Stimulated activated naive B cell treated with anti-CD40 and anti-IgM and Interleukin-4, amounts not matched to agents 10 μg/mL and 1 μg/mL and 100 μg/mL, for 72 hours (primary cell): ENCODE measurements at regions not wholly inside any gene's neighbourhood (a gene's known extent, or its start where the extent isn't known, plus 50 kb on each side); places are given as distances from the start of the nearest gene placed in this dataset.
"Not testable (repeated sequence)": the region's sequence is repeated elsewhere in the genome, so short reads cannot be mapped to it uniquely, and the experiment has no call there.

Source experiments
- ATAC-seq, 2 donors: fragments of 150-1000 bp; cut with Tn5 transposase; replicated peaks; 2 replicates each; pipeline ENCODE4 v1.10.0; 2021; ENCODE audit warnings: moderate library complexity in 1 of 2
- DNase-seq: peaks from one replicate; pipeline ENCODE4 v3.0.0; 2021
- H3K27ac Mint-ChIP-seq: one replicate; pipeline ENCODE4 v1.8.0; 2022; ENCODE audit warnings: mild to moderate bottlenecking, mixed read lengths
- H3K27me3 Mint-ChIP-seq, 2 donors: one replicate each; pipeline ENCODE4 v1.8.0; 2022; ENCODE audit warnings: mixed read lengths in 2 of 2
- H3K36me3 Mint-ChIP-seq, 2 donors: one replicate each; pipeline ENCODE4 v1.8.0; 2022; ENCODE audit warnings: mixed read lengths in 2 of 2, mild to moderate bottlenecking in 1 of 2
- H3K4me1 Mint-ChIP-seq, 2 donors: one replicate each; pipeline ENCODE4 v1.8.0; 2022; ENCODE audit warnings: mixed read lengths in 2 of 2, mild to moderate bottlenecking in 1 of 2
- H3K4me3 Mint-ChIP-seq, 2 donors: one replicate each; pipeline ENCODE4 v1.8.0; 2022; ENCODE audit warnings: mild to moderate bottlenecking in 2 of 2, mixed read lengths in 2 of 2, moderate library complexity in 1 of 2
- H3K9me3 Mint-ChIP-seq, 2 donors: one replicate each; pipeline ENCODE4 v1.8.0; 2022; ENCODE audit warnings: mixed read lengths in 2 of 2, mild to moderate bottlenecking in 1 of 2

DNA sequence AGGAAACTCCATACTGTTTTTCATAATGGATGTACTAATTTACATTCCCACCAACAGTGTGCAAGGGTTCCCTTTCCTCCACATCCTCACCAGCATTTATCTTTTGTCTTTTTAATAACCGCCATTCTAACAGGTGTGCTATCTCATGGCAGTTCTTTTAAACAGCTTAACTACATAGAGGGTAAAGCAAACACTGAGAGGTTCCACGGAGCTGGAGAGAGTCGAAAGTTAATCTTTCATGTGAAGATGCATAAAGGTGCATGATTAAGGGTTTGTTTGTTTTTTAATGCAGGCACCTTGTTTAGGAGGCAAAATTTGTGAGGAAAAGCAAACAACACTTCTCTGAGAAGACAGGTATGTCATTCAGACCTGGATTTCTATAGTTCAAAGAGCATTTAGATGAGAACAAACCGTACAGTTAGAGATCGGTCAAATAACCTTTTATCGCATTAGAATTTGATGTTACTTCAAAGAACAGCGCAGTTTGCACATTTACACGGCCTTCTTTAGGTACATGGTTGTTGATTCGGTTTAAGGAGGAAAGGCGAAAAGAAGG lies 193.9 kb downstream of the RBM26 start:
- Mint-ChIP-seq H3K9me3 (no peaks in the 10 kb centered on the region), H3K27ac (no peak overlapping the region), H3K4me1 (no peaks in the 10 kb centered on the region), H3K27me3 (peaks cover 10 to 21% of the 10 kb centered on the region in 2 donors), H3K36me3 (no peaks in the 10 kb centered on the region), H3K4me3 (no peak overlapping the region)
- DNase-seq = no peak
- ATAC-seq = no peak

GRCh38 chr13:79211377-79211776 lies 194.7 kb downstream of the RBM26 start:
- DNase-seq (no peak), ATAC-seq (no peak)
- no peaks in the 10 kb centered on the region for H3K9me3 Mint-ChIP-seq
- H3K4me3 Mint-ChIP-seq = no peak overlapping the region
- H3K27me3 Mint-ChIP-seq = peaks cover 5 to 13% of the 10 kb centered on the region in 2 donors
- H3K27ac Mint-ChIP-seq = no peak overlapping the region
- no peaks in the 10 kb centered on the region for H3K36me3 Mint-ChIP-seq
- no peaks in the 10 kb centered on the region for H3K4me1 Mint-ChIP-seq

DNA sequence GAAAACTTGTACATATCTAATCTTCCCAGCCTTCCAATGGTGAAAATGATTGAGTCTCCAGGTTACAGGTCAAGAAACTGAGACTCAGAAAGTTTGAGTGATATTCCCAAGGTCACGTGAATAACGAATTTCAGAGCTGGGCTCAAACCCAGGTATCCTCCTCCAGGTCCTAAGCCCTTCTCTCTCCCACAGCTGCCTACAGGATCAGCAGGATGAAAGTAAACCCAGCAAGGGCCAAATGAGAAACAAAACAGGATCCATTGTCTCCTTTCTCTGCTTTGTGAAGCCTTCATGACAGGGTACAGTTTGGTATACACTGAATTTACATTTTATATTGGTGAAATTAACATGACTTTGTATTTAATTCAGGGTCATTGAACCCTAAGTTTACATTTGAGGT lies 208.1 kb downstream of the RBM26 start:
- Mint-ChIP-seq H3K9me3 (peaks cover 4 to 7% of the 10 kb centered on the region in 2 donors), H3K27me3 (peaks cover 7 to 14% of the 10 kb centered on the region in 2 donors), H3K27ac (no peak overlapping the region), H3K4me3 (no peak overlapping the region), H3K36me3 (peaks cover 0 to 7% of the 10 kb centered on the region in 2 donors), H3K4me1 (peaks cover 24 to 33% of the 10 kb centered on the region in 2 donors)
- no peak for ATAC-seq
- DNase-seq = no peak

DNA sequence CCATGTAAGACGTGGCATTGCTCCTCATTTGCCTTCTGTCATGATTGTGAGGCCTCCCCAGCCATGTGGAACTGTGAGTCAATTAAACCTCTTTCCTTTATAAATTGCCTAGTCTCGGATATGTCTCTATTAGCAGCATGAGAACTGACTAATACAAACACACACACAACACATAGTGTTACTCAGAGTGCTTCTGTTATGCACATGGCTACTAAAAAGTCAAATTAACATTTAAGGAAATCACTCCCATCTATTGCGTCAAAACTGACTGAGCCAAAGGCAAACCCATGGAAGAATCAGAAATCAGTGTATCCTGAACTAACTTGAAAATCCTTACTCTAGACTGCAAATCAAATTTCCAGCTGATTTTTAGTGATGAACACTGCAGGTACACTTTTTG lies 209.2 kb downstream of the RBM26 start:
- Mint-ChIP-seq H3K27ac (no peak overlapping the region), H3K9me3 (peaks cover 4 to 7% of the 10 kb centered on the region in 2 donors), H3K27me3 (peaks cover 7 to 14% of the 10 kb centered on the region in 2 donors), H3K36me3 (peaks cover 0 to 7% of the 10 kb centered on the region in 2 donors), H3K4me3 (no peak overlapping the region), H3K4me1 (peaks cover 32 to 44% of the 10 kb centered on the region in 2 donors)
- DNase-seq (no peak), ATAC-seq (no peak)

DNA sequence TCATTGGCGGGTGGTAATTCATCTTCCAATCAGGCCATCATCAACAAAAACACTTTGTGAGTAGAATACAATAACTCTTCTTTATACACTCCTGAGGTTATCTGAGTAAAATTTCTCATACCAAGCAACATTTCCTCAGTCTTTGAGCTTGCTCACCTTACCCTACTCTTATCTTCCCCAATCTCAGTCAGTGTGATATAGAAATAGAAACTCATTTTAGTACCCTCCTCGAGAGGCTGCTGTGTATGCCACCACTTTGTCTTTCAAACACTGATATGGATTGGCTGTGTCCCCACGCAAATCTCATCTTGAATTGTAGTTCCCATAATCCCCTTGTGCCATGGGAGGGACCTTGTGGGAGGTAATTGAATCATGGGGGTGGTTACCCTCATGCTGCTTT lies 209.7 kb downstream of the RBM26 start:
- ATAC-seq (no peak), DNase-seq (no peak)
- Mint-ChIP-seq H3K36me3 (peaks cover 0 to 7% of the 10 kb centered on the region in 2 donors), H3K9me3 (peaks cover 4 to 7% of the 10 kb centered on the region in 2 donors), H3K4me3 (no peak overlapping the region), H3K27me3 (peaks cover 4 to 9% of the 10 kb centered on the region in 2 donors), H3K4me1 (peaks cover 35 to 49% of the 10 kb centered on the region in 2 donors), H3K27ac (no peak overlapping the region)

DNA sequence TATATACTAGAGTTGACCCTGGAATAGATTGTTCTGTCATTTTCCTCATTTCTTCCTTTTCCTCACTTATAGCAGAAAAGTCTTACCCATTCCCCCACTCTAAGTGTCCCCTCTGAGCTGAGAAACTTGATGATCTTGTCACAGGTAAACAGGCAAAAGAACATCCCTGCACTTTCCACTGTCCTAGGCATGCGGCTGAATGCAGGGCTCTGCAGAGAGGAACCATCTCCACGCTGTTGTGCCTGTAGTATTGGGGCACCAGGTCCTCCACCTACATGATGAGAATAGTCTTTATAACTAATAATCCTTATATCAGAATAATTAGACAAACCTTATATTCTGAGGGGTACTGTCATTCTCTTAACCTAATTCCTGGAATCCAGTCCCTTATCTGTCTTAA lies 211.3 kb downstream of the RBM26 start:
- ATAC-seq (peak; percentile 63), DNase-seq (no peak)
- Mint-ChIP-seq H3K4me1 (peaks cover 40 to 57% of the 10 kb centered on the region in 2 donors), H3K27ac (peak overlapping the region; percentile 77), H3K4me3 (peak overlapping the region; percentile 57 to 81), H3K27me3 (no peaks in the 10 kb centered on the region), H3K36me3 (peaks cover 0 to 7% of the 10 kb centered on the region in 2 donors), H3K9me3 (peaks cover 4 to 7% of the 10 kb centered on the region in 2 donors)

DNA sequence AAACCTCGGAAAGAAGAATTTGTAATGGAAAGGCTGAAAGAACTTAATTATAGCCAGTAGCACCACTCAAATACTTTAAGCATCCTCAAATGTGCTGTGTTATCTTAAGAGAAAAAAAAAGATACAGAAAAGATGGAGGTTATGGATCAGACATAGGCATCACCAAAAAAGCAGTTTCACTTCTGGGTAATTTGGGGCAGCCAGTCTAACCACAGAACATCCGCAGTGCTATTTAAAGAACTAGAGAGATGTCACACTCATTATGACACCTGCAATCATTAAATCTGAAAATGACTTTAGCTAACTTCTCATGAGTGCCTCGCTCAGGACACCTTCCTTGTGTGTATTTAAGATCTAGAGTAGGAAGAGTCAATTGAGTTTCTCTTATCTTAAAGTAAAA lies 211.8 kb downstream of the RBM26 start:
- H3K4me3 Mint-ChIP-seq = peak overlapping the region; percentile 46 to 57
- peaks cover 4 to 7% of the 10 kb centered on the region in 2 donors for H3K9me3 Mint-ChIP-seq
- peaks cover 0 to 7% of the 10 kb centered on the region in 2 donors for H3K36me3 Mint-ChIP-seq
- peak; percentile 96 to 97 for ATAC-seq
- peak; percentile 51 for DNase-seq
- peaks cover 40 to 57% of the 10 kb centered on the region in 2 donors for H3K4me1 Mint-ChIP-seq
- H3K27ac Mint-ChIP-seq = peak overlapping the region; percentile 77
- no peaks in the 10 kb centered on the region for H3K27me3 Mint-ChIP-seq

DNA sequence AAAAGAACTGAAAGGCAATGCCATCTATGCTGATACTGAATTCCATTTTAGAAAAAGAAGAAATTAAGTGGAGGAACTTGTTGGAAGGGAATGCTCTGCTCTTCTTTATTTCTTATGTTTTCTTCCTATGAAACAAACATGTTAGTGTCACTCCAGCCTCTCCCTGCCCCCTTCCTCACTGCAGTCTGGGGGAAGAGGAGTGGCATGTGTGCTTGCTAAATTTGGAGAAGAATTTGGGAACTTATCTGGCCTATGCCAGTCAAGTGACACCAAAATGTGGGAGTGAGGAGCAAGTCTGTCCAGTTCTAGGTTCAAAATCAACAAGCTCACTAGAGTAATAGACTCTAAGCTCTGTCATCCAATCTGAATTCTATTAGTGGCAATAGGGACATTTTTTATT lies 214.6 kb downstream of the RBM26 start:
- ATAC-seq (no peak), DNase-seq (no peak)
- H3K4me3 Mint-ChIP-seq = peak overlapping the region in 1 of 2 donors; percentile 8
- H3K9me3 Mint-ChIP-seq = peaks cover 3% of the 10 kb centered on the region in 2 donors
- H3K4me1 Mint-ChIP-seq = peaks cover 37 to 57% of the 10 kb centered on the region in 2 donors
- peaks cover 0 to 9% of the 10 kb centered on the region in 2 donors for H3K27me3 Mint-ChIP-seq
- H3K36me3 Mint-ChIP-seq = peaks cover 0 to 3% of the 10 kb centered on the region in 2 donors
- no peak overlapping the region for H3K27ac Mint-ChIP-seq

DNA sequence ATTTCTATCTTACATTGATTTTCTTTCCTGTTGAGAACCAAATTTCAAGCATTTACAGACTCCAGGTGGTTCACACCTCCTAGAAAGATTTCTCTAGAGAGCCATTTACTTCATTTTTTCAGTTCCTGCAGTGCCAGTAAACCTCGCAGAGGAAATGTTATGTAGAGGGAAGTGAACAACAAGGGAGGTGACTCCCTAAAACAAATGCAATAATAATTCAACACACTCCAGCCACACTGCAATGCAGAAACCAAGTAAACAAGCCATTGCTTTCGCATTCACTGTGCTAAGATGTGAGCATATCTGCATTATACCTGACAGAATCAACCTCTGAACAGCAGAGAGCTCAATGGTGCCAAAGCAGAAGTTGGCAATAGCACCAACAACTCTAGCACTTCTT lies 215.1 kb downstream of the RBM26 start:
- Mint-ChIP-seq H3K9me3 (peaks cover 0 to 2% of the 10 kb centered on the region in 2 donors), H3K4me1 (peaks cover 32 to 51% of the 10 kb centered on the region in 2 donors), H3K36me3 (no peaks in the 10 kb centered on the region), H3K27me3 (peaks cover 0 to 9% of the 10 kb centered on the region in 2 donors), H3K27ac (no peak overlapping the region), H3K4me3 (no peak overlapping the region)
- DNase-seq (no peak), ATAC-seq (peak; percentile 13 to 20)

GRCh38 chr13:79187917-79188690 lies 218.0 kb downstream of the RBM26 start:
- no peak for ATAC-seq
- DNase-seq = no peak
- Mint-ChIP-seq H3K27ac (no peak overlapping the region), H3K36me3 (no peaks in the 10 kb centered on the region), H3K9me3 (no peaks in the 10 kb centered on the region), H3K4me3 (no peak overlapping the region), H3K27me3 (peaks cover 0 to 9% of the 10 kb centered on the region in 2 donors), H3K4me1 (peaks cover 17 to 30% of the 10 kb centered on the region in 2 donors)

DNA sequence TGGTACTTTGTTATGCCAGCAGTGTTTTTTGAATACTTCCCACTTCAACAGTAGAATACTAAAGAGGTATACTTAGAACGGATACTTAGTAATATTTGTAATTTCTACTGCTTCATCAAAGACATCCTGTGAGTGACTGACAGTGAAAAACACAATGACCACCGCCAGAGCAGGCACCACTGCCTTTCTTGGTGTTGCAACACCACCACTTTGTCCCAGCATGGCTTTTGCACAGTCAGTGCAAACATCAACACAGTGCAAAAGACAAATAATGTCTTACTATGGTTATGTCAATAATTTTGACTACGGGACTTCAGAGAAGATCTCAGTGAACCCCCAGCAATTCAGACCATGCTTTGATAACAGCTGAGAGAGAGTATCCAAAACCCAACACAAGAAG lies 220.5 kb downstream of the RBM26 start:
- Mint-ChIP-seq H3K36me3 (no peaks in the 10 kb centered on the region), H3K4me3 (no peak overlapping the region)
- no peak for ATAC-seq

GRCh38 chr13:79183231-79183630 lies 222.8 kb downstream of the RBM26 start:
- Mint-ChIP-seq H3K36me3 (no peaks in the 10 kb centered on the region), H3K4me3 (no peak overlapping the region), H3K27me3 (peaks cover 13 to 14% of the 10 kb centered on the region in 2 donors), H3K9me3 (no peaks in the 10 kb centered on the region), H3K4me1 (peaks cover 0 to 4% of the 10 kb centered on the region in 2 donors), H3K27ac (no peak overlapping the region)
- ATAC-seq = no peak
- DNase-seq = no peak

More for the DNA sequence above, 220.5 kb downstream of the RBM26 start:
- Mint-ChIP-seq H3K27me3 (peaks cover 4 to 9% of the 10 kb centered on the region in 2 donors), H3K9me3 (no peaks in the 10 kb centered on the region), H3K27ac (no peak overlapping the region), H3K4me1 (peaks cover 0 to 5% of the 10 kb centered on the region in 2 donors)
- DNase-seq = no peak

DNA sequence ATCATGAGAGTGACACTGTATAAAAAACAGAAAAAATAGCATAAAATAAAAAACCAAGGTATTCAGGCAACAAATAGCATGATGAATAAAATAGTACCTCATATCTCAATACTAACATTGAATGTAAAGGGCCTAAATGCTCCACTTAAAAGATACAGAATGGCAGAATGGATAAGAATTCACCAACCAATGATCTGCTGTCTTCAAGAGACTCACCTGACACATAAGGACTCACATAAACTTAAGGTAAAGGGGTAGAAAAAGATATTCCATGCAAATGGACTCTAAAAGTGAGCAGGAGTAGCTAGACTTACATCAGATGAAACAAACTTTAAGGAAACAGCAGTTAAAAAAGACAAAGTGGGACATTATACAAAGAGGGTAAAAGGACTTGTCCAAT lies 232.4 kb downstream of the RBM26 start:
- Mint-ChIP-seq H3K36me3 (peaks cover 0 to 13% of the 10 kb centered on the region in 2 donors), H3K27me3 (peaks cover 14 to 45% of the 10 kb centered on the region in 2 donors), H3K9me3 (peaks cover 22 to 24% of the 10 kb centered on the region in 2 donors)
- not testable (repeated sequence) for H3K4me1 Mint-ChIP-seq, H3K4me3 Mint-ChIP-seq, DNase-seq, ATAC-seq, H3K27ac Mint-ChIP-seq

GRCh38 chr13:79172924-79173323 lies 233.1 kb downstream of the RBM26 start:
- not testable (repeated sequence) for H3K4me1 Mint-ChIP-seq, H3K4me3 Mint-ChIP-seq, H3K27ac Mint-ChIP-seq, ATAC-seq, DNase-seq
- Mint-ChIP-seq H3K27me3 (peaks cover 18 to 50% of the 10 kb centered on the region in 2 donors), H3K36me3 (peaks cover 3 to 13% of the 10 kb centered on the region in 2 donors), H3K9me3 (peaks cover 25 to 29% of the 10 kb centered on the region in 2 donors)
